ENCODE measurements at regions not wholly inside any gene's neighbourhood (a gene's known extent, or its start where the extent isn't known, plus 50 kb on each side); places are given as distances from the start of the nearest gene placed in this dataset.

- H3K27me3 Mint-ChIP-seq (ENCODE audit: low read depth, unreplicated experiment): peaks cover 50% of the 10 kb centered on the region
These were observed 311.9 kb downstream of the BCL11B start for GRCh38 chr14:98959958-98960616.

GRCh38 chr14:98960617-98961013, 311.4 kb downstream of the BCL11B start:
- no peaks in the 10 kb centered on the region for H3K9me3 ChIP-seq (ENCODE audit: insufficient read depth, low read depth, low read length)
- H3K27ac Mint-ChIP-seq (ENCODE audit: unreplicated experiment): no peak overlapping the region
- H3K4me3 Mint-ChIP-seq (ENCODE audit: unreplicated experiment): no peak overlapping the region
- TF ChIP-seq CTCF (IDR thresholded peaks at IDR 0.05; ENCODE audit: insufficient read depth, low read depth, low read length) (no peak), EZH2 (IDR thresholded peaks at IDR 0.05; ENCODE audit: insufficient read depth, low read length) (no peak)
- no peaks in the 10 kb centered on the region for H3K36me3 ChIP-seq (ENCODE audit: insufficient read depth, low read length)
- no peak overlapping the region for H3K27ac ChIP-seq (ENCODE audit: low read depth, low read length)
- no peaks in the 10 kb centered on the region for H3K9me3 Mint-ChIP-seq (ENCODE audit: unreplicated experiment)
- peaks cover 7% of the 10 kb centered on the region for H3K4me1 ChIP-seq (ENCODE audit: insufficient read depth, low read length)
- no peak overlapping the region for H3K4me3 ChIP-seq (ENCODE audit: insufficient read depth, low read depth, low read length)
- no peak for DNase-seq (ENCODE audit: low read depth)
- H3K9ac ChIP-seq (ENCODE audit: low read length): no peak overlapping the region
- no peaks in the 10 kb centered on the region for H3K79me2 ChIP-seq (ENCODE audit: insufficient read depth, low read length)
- H3K36me3 Mint-ChIP-seq (ENCODE audit: low read depth, unreplicated experiment): no peaks in the 10 kb centered on the region
- no peak overlapping the region for H3K4me2 ChIP-seq (ENCODE audit: low read length)
- no peak overlapping the region for H2AFZ ChIP-seq (ENCODE audit: low read depth, low read length)
- no peaks in the 10 kb centered on the region for H4K20me1 ChIP-seq (ENCODE audit: insufficient read depth, low read length)
- no peak for FAIRE-seq
- H3K27me3 Mint-ChIP-seq (ENCODE audit: low read depth, unreplicated experiment): peaks cover 53% of the 10 kb centered on the region
- no peaks in the 10 kb centered on the region for H3K4me1 Mint-ChIP-seq (ENCODE audit: low read depth, unreplicated experiment)
- no peaks in the 10 kb centered on the region for H3K27me3 ChIP-seq (ENCODE audit: insufficient read depth, low read length)

More at GRCh38 chr14:98959958-98960616, 311.9 kb downstream of the BCL11B start:
- no peak overlapping the region for H3K4me2 ChIP-seq (ENCODE audit: low read length)
- Mint-ChIP-seq H3K36me3 (ENCODE audit: low read depth, unreplicated experiment) (no peaks in the 10 kb centered on the region), H3K4me3 (ENCODE audit: unreplicated experiment) (no peak overlapping the region), H3K27ac (ENCODE audit: unreplicated experiment) (no peak overlapping the region), H3K4me1 (ENCODE audit: low read depth, unreplicated experiment) (no peaks in the 10 kb centered on the region), H3K9me3 (ENCODE audit: unreplicated experiment) (no peaks in the 10 kb centered on the region)
- TF ChIP-seq EZH2 (IDR thresholded peaks at IDR 0.05; ENCODE audit: insufficient read depth, low read length) (no peak), CTCF (IDR thresholded peaks at IDR 0.05; ENCODE audit: insufficient read depth, low read depth, low read length) (no peak)
- H3K36me3 ChIP-seq (ENCODE audit: insufficient read depth, low read length): no peaks in the 10 kb centered on the region
- H3K27ac ChIP-seq (ENCODE audit: low read depth, low read length): no peak overlapping the region
- no peaks in the 10 kb centered on the region for H4K20me1 ChIP-seq (ENCODE audit: insufficient read depth, low read length)
- no peak overlapping the region for H3K9ac ChIP-seq (ENCODE audit: low read length)
- H3K4me1 ChIP-seq (ENCODE audit: insufficient read depth, low read length): peaks cover 7% of the 10 kb centered on the region
- H3K79me2 ChIP-seq (ENCODE audit: insufficient read depth, low read length): no peaks in the 10 kb centered on the region
- no peak overlapping the region for H3K4me3 ChIP-seq (ENCODE audit: insufficient read depth, low read depth, low read length)
- H2AFZ ChIP-seq (ENCODE audit: low read depth, low read length): no peak overlapping the region
- H3K27me3 ChIP-seq (ENCODE audit: insufficient read depth, low read length): no peaks in the 10 kb centered on the region
- no peaks in the 10 kb centered on the region for H3K9me3 ChIP-seq (ENCODE audit: insufficient read depth, low read depth, low read length)
- DNase-seq (ENCODE audit: low read depth) (no peak), FAIRE-seq (no peak)

GRCh38 chr14:98961191-98961590, 310.8 kb downstream of the BCL11B start:
- peaks cover 52% of the 10 kb centered on the region for H3K27me3 Mint-ChIP-seq (ENCODE audit: low read depth, unreplicated experiment)
- H3K4me3 Mint-ChIP-seq (ENCODE audit: unreplicated experiment): no peak overlapping the region
- Histone ChIP-seq H3K4me1 (ENCODE audit: insufficient read depth, low read length) (peaks cover 7% of the 10 kb centered on the region), H3K27ac (ENCODE audit: low read depth, low read length) (no peak overlapping the region), H3K9me3 (ENCODE audit: insufficient read depth, low read depth, low read length) (no peaks in the 10 kb centered on the region), H3K27me3 (ENCODE audit: insufficient read depth, low read length) (no peaks in the 10 kb centered on the region), H3K9ac (ENCODE audit: low read length) (no peak overlapping the region), H3K79me2 (ENCODE audit: insufficient read depth, low read length) (no peaks in the 10 kb centered on the region), H4K20me1 (ENCODE audit: insufficient read depth, low read length) (no peaks in the 10 kb centered on the region), H2AFZ (ENCODE audit: low read depth, low read length) (no peak overlapping the region), H3K36me3 (ENCODE audit: insufficient read depth, low read length) (no peaks in the 10 kb centered on the region), H3K4me3 (ENCODE audit: insufficient read depth, low read depth, low read length) (no peak overlapping the region), H3K4me2 (ENCODE audit: low read length) (no peak overlapping the region)
- DNase-seq (ENCODE audit: low read depth) (no peak), FAIRE-seq (no peak)
- TF ChIP-seq EZH2 (IDR thresholded peaks at IDR 0.05; ENCODE audit: insufficient read depth, low read length): no peak
- TF ChIP-seq CTCF (IDR thresholded peaks at IDR 0.05; ENCODE audit: insufficient read depth, low read depth, low read length): no peak
- no peaks in the 10 kb centered on the region for H3K36me3 Mint-ChIP-seq (ENCODE audit: low read depth, unreplicated experiment)
- no peak overlapping the region for H3K27ac Mint-ChIP-seq (ENCODE audit: unreplicated experiment)
- no peaks in the 10 kb centered on the region for H3K4me1 Mint-ChIP-seq (ENCODE audit: low read depth, unreplicated experiment)
- H3K9me3 Mint-ChIP-seq (ENCODE audit: unreplicated experiment): no peaks in the 10 kb centered on the region

All from astrocyte (in vitro differentiated cells and primary cell).